ENCODE measurements at regions not wholly inside any gene's neighbourhood (a gene's known extent, or its start where the extent isn't known, plus 50 kb on each side); places are given as distances from the start of the nearest gene placed in this dataset.

DNA sequence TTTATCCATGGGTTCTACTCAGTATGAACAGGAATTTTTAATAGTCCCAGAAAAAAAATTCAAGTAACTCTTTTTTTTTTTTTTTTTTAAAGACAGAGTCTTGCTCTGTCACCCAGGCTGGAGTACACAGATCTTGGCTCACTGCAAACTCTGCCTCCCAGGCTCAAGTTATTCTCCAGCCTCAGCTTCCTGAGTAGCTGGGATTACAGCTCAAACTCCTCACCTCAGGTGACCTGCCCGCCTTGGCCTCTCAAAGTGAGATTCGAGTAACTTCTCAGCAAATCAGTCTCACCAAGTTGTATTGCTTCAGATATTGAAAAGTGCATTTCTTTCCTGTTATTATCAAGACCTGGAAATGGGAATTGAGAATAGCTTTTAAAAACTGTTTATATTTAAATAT is 281.2 kb upstream of the MINDY3 start:
- TF ChIP-seq POLR2AphosphoS5 (IDR thresholded peaks at IDR 0.05; ENCODE audit: low read depth, low read length) (no peak), FOXP2 (optimal IDR thresholded peaks at IDR 0.05; ENCODE audit: borderline replicate concordance, extremely low read depth, extremely low read length, insufficient read depth) (no peak), TAF1 (IDR thresholded peaks at IDR 0.05; ENCODE audit: borderline replicate concordance, insufficient read depth, low read length) (no peak), SIN3A (IDR thresholded peaks at IDR 0.05; ENCODE audit: borderline replicate concordance, insufficient read depth, low read length) (no peak)
- TF ChIP-seq, protein P1, sequence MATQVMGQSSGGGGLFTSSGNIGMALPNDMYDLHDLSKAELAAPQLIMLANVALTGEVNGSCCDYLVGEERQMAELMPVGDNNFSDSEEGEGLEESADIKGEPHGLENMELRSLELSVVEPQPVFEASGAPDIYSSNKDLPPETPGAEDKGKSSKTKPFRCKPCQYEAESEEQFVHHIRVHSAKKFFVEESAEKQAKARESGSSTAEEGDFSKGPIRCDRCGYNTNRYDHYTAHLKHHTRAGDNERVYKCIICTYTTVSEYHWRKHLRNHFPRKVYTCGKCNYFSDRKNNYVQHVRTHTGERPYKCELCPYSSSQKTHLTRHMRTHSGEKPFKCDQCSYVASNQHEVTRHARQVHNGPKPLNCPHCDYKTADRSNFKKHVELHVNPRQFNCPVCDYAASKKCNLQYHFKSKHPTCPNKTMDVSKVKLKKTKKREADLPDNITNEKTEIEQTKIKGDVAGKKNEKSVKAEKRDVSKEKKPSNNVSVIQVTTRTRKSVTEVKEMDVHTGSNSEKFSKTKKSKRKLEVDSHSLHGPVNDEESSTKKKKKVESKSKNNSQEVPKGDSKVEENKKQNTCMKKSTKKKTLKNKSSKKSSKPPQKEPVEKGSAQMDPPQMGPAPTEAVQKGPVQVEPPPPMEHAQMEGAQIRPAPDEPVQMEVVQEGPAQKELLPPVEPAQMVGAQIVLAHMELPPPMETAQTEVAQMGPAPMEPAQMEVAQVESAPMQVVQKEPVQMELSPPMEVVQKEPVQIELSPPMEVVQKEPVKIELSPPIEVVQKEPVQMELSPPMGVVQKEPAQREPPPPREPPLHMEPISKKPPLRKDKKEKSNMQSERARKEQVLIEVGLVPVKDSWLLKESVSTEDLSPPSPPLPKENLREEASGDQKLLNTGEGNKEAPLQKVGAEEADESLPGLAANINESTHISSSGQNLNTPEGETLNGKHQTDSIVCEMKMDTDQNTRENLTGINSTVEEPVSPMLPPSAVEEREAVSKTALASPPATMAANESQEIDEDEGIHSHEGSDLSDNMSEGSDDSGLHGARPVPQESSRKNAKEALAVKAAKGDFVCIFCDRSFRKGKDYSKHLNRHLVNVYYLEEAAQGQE (IDR thresholded peaks at IDR 0.05; ENCODE audit: insufficient read depth in 1 of 2, low read depth in 2 of 2, low read length in 2 of 2) = no peak

DNA sequence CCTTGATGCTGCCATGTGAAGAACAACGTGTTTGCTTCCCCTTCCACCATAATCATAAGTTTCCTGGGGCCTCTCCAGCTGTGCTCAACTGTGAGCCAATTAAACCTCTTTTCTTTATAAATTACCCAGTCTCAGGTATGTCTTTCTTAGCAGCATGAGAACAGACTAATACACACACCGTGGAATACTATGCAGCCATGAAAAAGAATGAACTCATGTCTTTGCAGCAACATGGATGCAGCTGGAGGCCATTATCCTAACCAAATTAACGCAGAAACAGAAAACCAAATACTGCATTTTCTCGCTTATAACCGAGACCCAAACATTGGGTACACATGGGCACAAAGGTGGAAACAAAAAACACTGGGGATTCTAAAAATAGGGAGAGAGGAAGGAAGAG is 286.7 kb upstream of the MINDY3 start:
- TF ChIP-seq TAF1 (IDR thresholded peaks at IDR 0.05; ENCODE audit: borderline replicate concordance, insufficient read depth, low read length) (no peak), FOXP2 (optimal IDR thresholded peaks at IDR 0.05; ENCODE audit: borderline replicate concordance, extremely low read depth, extremely low read length, insufficient read depth) (no peak), POLR2AphosphoS5 (IDR thresholded peaks at IDR 0.05; ENCODE audit: low read depth, low read length) (no peak), SIN3A (IDR thresholded peaks at IDR 0.05; ENCODE audit: borderline replicate concordance, insufficient read depth, low read length) (no peak)
- TF ChIP-seq, protein P1 (IDR thresholded peaks at IDR 0.05; ENCODE audit: insufficient read depth in 1 of 2, low read depth in 2 of 2, low read length in 2 of 2) = no peak

DNA sequence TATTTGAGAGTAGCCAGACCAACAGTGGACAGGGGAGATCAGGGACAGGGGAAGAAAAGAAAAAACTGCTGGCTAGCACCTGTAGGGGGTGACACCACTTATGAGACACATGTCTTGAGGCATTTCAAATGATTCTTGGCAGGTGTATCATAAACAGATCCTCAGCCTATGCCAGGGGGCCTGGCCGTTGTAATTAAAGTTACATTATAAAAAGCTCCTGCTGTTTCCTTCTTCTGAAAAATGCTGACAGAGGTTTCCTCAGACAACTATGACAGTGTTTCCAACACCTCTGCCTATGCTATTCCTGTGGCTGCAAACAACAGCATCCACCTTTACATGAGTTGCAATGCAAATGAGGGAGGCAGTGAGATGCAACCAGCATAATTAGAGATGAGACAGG is 281.0 kb upstream of the PTER start:
- TF ChIP-seq POLR2AphosphoS5 (IDR thresholded peaks at IDR 0.05; ENCODE audit: low read depth, low read length) = no peak
- TF ChIP-seq, protein P1 (IDR thresholded peaks at IDR 0.05; ENCODE audit: insufficient read depth in 1 of 2, low read depth in 2 of 2, low read length in 2 of 2) = no peak
- no peak for TF ChIP-seq FOXP2 (optimal IDR thresholded peaks at IDR 0.05; ENCODE audit: borderline replicate concordance, extremely low read depth, extremely low read length, insufficient read depth)

DNA sequence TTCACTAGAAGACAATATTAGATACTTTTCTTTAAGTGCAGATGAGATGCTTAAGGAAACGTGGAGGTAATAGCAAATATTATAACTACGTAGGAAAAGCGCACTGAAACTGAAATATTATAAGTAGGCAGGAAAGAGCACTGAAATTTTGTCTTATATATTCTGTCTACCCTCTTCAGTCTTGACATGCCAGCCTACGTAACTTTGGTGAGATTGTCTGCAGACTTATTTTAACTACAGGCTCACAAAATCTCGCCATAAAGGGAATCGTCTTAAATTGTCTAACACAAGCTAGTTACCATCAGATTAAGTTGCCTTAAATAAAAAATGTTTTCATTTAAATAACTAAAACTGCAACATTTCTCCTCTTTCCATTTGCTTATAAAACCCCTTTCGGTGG is 280.1 kb upstream of the PTER start:
- TF ChIP-seq FOXP2 (optimal IDR thresholded peaks at IDR 0.05; ENCODE audit: borderline replicate concordance, extremely low read depth, extremely low read length, insufficient read depth) = no peak
- TF ChIP-seq TAF1 (IDR thresholded peaks at IDR 0.05; ENCODE audit: borderline replicate concordance, insufficient read depth, low read length) = no peak
- TF ChIP-seq SIN3A (IDR thresholded peaks at IDR 0.05; ENCODE audit: borderline replicate concordance, insufficient read depth, low read length) = no peak
- no peak for TF ChIP-seq POLR2AphosphoS5 (IDR thresholded peaks at IDR 0.05; ENCODE audit: low read depth, low read length)
- TF ChIP-seq, protein P1 (IDR thresholded peaks at IDR 0.05; ENCODE audit: insufficient read depth in 1 of 2, low read depth in 2 of 2, low read length in 2 of 2) = no peak

DNA sequence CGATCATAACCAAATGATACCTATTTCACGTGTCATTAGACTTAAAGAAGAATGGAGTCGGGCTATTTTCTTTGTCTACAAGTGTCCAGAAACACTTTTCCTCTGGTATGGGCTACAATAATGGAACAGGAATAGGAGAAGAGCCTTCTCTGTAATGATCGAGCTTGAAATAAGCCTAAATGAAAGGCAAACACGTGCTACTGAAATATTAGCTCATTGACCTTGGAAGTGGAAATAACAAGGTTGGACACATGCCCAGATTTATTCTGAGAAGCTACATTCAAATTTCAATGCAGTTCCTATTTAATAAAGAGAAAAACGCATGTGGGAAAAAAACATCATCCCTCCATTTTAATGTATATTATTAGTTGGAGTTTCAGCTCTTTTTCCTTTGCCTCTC is 254.7 kb upstream of the PTER start:
- no peak for TF ChIP-seq SIN3A (IDR thresholded peaks at IDR 0.05; ENCODE audit: borderline replicate concordance, insufficient read depth, low read length)
- TF ChIP-seq, protein P1 (IDR thresholded peaks at IDR 0.05; ENCODE audit: insufficient read depth in 1 of 2, low read depth in 2 of 2, low read length in 2 of 2) = no peak
- TF ChIP-seq TAF1 (IDR thresholded peaks at IDR 0.05; ENCODE audit: borderline replicate concordance, insufficient read depth, low read length) = no peak
- no peak for TF ChIP-seq FOXP2 (optimal IDR thresholded peaks at IDR 0.05; ENCODE audit: borderline replicate concordance, extremely low read depth, extremely low read length, insufficient read depth)
- TF ChIP-seq POLR2AphosphoS5 (IDR thresholded peaks at IDR 0.05; ENCODE audit: low read depth, low read length) = no peak

Measured in PFSK-1 (cell line).